Activated CD8-positive, alpha-beta memory T cell treated with anti-CD3 and anti-CD28 coated beads, Interleukin-2, amount 50 U/mL, for 1 hour (primary cell): ENCODE measurements at regions not wholly inside any gene's neighbourhood (a gene's known extent, or its start where the extent isn't known, plus 50 kb on each side); places are given as distances from the start of the nearest gene placed in this dataset.

ENCODE experiments used
- DNase-seq: peaks from one replicate; pipeline ENCODE4 v3.0.0-alpha.2; 2020; ENCODE audit errors: extremely low read depth

DNA sequence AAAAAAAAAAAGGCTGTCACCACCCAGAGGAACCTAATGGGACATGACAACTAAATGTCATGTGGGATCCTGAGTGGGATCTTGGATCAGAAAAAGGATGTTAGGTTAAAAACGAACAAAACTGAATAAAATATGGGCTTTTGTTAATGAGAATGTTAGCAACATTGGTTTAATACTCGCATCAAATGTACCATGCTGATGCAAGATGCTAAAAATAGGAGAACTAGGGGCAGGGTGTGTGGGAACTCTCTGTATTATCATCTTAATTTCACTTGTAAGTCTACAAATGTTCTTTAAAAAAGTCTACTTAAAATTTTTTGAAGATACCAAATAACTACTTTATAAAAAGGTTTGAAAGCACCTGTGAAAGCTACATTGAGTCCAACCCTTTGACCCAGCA is 88.8 kb upstream of the PRR5 start:
- no peak for DNase-seq

DNA sequence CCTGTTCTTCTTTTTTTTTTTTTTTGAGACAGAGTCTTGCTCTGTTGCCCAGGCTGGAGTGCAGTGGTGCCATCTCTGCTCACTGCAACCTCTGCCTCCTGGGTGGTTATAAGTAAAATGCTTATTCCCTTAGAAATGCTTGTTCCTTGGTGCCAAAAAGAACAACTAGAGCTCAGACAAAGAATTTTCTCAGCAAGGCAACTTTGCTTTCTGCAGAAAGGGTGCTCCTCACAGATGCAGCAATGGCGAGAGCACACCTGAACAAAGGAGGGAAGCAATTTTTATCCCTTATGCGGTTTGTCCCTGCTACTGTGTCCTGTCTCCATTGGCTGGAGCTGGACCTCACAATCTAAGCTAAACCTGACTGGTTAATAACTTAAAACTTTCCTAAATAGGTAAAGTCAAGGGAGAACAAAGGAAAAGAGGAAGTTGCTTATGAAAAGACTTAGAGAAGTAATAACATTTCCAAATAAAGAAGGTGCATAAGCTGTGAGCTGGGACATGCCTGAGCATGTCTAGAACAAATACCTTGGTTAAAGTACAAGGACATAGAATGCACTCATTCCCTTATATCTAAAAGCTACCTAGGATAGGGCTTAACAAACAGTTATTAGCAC is 90.0 kb upstream of the PRR5 start:
- DNase-seq: no peak

DNA sequence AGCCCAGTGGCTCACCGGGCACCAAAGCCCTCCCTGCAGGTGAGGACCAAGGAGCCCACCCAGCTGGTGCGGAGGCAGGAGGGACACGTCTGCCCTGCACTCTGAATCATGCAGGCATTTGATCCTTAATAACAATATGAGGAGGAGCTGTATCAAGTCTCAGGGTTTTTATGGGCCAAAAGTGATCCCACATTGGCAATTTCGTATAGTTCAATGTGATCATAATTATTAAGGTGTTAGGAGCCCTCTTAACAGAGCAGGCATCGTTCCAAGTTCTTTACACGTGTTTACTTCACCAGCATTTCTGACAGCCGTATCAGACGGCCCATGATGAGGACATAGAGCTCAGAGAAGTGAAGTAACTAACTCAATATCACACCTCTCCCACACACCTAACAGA is 91.9 kb upstream of the PRR5 start:
- DNase-seq: no peak

DNA sequence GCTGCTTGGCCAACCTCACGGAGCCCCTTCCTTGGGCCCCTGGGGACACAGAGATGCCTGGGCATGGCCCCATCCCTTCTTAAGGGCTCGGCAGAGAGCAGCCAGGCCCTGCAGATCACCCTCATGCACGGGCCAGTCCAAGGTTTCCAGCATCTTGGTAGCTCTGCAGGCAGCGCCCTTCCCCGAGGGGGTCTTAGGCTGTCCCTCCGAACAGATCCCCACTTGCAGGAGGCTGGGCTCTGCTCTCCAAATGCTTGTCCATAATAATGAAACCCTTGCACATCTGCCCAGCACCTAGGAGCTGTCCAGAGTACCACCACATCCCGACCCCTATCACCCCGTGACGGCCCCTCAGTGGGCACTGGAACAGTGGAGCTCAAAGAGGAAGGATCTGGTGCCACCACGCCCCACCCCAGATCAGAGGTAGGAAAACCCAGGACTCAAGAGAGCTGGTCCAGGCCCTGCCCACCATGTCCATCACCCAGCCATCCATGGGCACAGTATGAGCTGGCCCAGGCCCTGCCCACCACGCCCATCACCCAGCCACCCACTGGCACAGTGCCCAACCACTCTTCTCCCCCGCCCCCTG is 92.5 kb upstream of the PRR5 start:
- DNase-seq: no peak

DNA sequence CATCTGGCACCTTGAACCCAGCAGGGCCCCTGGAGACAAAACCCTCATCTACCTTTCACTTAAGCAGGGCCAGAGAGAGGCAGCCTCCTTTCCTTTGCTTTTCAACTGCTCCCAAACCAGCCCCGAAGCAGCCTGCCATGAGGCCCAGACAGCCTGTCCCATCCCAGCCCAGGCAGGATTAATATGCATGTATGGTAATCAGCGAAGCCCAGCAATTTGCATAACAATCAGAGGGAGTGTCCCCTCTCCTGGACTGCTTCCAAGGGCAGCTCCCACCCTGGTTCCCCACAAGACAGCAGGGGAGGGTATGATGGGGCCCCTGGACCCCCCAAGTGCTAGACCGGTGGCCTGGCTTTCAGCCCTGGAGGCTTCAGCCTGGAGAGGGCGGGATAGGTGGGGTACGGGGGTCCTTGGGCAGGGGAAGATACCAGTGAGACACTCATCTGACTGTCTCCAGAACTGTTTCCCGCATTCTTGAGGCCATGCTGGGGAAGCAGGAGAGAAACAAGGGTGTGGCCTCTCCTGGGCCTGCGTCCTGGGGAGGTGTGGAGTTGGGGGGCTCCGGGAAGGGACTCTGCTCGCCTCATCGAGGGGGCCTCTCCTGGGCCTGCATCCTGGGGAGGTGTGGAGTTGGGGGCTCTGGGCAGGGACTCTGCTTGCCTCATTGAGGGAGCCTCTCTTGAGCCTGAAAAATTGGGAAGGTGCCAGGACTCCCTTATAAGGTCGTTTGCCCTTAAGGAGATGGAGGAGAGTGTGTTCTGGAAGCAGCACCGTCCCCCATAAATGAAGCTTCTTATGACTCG is 93.2 kb upstream of the PRR5 start:
- no peak for DNase-seq

DNA sequence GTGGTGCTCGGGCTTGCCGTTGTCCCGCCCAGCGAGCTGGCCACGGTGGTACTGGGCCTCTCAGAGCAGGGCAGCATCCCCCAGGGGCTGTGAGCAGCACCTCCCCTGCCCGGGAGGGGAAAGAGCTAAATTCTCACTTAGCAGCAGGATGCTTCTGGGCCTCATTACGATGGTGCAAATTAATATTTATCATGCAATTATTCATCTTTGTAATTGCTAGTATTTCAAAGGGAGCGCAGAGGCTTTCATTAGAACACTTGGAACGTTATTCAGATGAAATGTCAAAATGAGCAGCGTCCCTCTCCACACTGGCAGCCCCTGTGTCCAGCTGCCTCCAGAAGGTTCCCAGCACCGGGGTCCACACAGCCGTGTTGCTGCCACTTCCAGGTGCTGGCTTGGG is 95.9 kb upstream of the PRR5 start:
- DNase-seq: no peak

DNA sequence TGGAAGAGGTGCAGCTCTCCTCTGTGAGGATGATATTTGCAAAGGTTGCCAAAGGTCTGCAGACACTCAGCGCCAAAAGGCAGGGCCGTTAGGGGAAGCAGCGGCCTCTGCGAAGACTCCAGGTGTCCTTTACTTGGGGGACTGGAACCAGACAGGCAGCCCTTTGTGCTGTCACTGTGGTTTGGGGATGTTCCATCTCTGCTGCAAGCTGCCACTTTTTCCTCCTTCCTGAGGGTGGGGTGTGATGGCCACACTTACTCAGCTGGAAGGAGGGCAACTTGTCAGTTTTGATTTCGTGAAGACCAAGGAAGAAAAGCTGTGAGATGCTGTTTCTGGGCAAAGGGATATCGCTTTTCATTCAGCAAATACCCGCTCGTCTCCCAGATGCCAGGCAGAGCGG is 96.5 kb upstream of the PRR5 start:
- DNase-seq: no peak

DNA sequence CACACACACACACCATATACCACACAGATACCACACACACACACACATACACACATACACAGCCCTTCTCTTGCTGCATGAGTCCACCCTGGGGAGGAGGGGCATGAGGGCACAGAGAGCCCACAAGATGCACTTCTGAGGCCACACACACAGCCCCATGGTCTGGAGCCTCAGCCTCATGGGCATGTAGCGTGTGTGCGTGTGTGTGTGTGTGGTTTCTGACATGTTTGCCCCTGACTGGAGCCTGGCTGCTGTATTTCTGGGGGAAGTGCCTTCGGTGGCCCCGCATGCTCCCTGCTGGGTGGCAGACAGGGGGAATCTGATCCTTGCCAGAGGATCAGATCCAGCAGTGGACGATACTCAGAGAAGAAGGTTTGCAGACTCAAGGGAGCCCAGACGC is 97.0 kb upstream of the PRR5 start:
- DNase-seq: no peak

DNA sequence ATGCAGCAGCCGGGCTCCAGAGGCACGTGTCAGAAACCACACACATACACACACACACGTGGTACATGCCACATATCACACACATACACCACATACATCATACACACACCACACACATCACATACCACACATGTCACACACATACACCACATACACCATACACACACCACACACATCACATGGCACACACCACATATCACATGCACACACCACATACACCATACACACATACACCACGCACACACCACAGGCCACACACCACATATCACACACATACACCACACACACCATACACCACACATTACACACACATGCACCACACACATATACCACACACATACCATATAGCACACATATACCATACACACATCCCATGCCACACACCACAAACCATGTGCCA is 97.5 kb upstream of the PRR5 start:
- DNase-seq: no peak

DNA sequence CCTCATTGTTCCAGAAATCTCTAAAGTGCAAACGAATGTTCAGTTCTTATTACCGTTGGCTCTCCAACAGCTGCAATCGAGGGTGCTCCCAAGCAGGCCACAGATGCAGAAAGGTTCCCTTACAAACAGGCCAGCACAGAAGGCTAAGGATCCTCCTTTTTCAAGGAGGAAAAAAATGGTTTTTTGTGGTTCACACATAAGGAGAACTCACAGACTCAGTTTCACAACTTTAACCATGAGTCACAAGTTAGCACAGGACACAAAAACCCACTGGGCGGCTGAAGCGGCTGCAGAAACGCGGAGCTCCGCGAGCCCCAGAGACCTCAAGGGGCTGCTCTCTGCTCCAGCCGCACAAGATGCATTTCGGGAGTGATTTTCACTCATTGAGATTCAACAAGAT is 98.2 kb upstream of the PRR5 start:
- no peak for DNase-seq

DNA sequence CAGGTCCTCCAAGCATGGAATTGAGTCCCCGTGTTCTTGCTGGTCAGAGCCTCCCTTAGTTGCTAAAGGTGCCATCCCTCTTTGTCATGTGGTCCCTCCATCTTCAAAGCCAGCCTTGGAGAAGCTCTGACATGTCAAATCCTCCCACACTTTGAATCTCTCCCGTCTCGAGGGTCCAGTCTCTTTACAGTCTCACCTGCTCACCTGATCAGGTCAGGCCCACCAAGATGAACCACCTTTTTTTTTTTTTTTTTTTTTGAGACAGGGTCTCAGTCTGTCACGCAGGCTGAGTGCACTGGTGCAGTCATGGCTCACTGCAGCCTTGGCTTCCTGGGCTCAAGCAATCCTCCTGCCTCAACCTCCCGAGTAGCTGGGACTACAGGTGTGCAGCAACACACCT is 100.3 kb upstream of the PRR5 start:
- DNase-seq: no peak

DNA sequence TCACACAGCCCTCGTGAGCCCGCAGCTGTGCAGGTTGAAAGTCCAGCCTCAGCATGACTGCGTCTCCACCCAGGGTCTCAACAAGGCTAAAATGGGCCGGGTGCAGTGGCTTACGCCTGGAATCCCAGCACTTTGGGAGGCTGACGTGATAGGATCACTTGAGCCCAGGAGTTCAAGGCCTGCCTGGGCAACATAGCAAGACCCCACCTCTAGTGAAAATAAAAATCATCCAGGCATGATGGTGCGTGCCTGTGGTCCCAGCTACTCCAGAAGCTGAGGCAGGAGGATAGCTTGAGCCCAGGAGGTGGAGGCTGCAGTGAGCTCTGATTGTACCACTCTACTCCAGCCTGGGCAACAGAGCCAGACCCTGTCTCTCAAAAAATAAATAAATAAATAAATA is 100.8 kb upstream of the PRR5 start:
- no peak for DNase-seq

DNA sequence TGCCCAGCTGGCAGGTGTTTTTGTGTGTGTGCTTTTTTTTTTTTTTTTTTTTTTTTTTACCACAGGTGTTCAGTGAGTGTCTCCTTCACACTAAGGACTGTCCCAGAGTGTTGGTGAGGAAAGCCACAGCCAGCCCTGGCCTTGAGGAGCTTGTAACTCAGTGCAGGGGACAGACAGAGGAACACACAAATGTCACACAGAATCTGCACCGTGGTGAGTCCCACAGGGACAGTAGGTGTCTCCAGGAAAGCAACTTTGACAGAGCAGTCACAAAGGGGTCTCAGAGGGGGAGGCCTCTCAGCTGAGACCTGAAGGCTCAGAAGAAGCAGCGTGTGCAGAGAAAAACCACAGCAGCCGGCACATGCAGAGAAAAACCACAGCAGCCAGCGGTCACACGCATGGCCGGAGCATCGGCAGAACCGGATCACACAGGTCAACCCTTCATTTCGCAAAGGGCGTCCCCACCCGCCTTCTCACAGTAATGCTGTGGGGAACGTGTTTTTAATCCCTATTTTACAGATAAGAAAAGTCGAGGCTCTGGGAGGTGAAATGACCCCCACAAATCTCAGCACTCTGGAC is 101.7 kb upstream of the PRR5 start:
- no peak for DNase-seq

DNA sequence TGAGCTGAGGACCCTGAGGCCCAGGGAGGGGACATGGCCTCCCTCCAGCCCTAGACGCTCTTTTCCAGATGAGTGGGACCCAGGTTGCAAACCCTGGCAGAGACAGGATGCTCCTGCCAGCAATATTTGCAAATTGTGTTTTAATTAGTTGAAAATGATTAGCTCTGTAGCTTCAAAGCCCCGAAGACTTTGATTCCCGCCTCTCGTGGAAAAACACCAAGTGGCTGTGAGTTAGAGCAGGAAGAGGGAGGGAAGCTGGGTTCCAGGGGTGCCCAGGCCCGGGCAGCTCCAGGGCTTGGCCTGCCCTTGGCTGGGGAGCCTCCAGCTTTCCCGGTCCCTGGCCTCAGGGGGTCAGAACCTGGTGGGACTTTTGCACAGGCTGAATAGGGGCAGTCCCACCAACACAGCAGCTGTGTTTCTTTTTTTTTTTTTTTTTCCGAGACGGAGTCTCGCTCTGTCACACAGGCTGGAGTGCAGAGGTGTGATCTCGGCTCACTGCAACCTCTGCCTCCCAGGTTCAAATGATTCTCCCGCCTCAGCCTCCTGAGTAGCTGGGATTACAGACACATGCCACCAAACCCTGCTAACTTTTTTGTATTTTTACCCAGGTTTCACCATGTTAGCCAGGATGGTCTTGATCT is 101.6 kb upstream of the RTL6 start:
- DNase-seq: no peak

DNA sequence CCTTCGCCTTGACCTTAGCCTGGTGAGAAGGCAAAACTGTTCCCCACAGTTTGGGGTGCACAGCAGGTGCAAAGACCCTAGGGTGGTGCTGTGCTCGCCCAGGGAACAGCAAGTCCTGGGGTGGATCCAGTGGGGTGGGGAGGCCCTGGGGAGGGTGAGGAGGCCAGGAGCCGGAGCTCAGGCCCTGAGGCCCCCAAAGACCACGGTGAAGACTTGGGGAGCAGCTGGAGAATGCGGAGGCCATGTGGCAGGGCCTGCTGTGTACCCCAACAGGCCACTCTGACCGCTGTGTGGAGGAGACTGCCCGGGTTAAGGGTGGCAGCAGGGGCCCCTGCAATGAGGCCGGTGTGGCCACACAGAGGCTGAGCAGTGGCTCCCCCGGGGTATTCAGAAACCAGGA is 101.1 kb upstream of the RTL6 start:
- DNase-seq: no peak

DNA sequence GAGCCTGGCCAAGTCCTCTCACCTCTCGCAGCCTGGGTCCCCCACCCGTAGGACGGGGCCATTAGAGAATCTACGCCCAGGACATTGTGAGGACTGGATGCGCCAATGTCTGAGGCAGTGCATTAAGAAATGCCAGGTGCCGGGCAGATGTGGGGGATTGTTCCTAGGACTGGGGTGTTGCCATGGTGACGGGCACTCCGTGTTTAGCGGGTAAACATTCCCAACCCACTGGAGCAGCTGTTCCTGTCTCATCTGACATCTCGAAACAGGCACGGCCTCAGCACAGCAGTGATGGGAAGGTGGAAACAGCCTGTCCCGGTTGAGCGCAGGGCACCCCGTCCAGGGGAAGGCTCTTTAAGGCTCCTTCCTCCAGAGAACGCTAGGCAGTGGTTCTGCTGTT is 99.6 kb upstream of the RTL6 start:
- DNase-seq: no peak

DNA sequence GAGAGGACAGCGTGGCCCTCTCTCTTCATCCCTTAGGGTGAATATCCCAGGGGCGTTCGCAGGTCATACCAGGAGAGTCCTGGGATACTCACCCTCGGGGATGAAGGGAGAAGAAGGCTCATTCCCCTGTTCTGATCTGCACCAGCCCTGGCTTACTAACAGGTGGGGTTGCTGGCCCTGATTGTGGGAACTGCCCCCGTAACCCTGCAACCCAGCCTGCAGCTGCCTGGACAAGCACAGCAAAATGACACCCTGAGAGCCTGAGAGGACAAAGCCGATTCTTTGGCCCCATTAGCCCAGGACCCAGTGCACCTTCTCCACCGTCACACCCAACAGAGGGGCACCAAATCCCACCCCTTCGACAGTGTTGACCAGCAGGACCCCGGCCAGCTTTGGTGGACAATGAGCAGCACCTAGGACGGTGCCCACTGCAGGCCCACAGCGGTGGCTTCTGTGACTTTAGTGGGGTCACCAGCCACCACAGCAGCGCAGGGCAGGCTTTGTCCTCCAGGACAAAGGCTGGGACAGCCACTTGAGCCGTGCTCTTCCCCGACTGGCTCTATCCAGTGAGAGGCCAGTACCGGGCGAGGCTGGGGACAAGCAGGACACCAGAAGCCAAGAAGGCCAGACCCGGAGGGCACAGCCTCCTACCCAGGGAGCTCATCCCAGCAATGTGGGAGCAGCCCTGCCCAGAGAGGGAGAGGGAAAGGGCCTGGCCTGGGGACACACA is 98.5 kb upstream of the RTL6 start:
- DNase-seq: no peak

DNA sequence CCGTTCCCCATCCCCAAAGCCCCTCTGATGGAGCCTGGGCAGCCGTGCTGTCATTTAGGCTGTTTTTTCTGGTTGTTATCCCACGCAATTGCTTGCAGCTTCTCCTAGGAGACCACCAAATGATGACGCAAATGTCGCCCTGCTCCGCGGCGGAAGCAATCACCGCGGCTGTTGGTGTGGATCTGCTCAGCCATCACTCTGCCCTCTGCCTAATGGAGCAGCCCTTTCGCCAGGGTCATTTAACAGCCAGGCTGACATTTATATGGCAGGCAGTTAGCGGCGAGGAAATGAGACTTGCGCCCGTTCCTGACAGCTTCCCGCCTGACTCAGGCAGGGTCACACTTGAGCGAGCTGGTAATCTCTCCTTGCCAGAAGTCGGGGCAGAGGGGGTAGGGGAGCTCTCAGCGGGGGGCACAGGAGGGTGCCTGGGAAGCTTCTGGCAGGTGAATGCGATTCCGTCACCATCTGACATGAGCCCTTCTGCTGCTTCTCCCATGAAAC is 97.9 kb upstream of the RTL6 start:
- DNase-seq: no peak

DNA sequence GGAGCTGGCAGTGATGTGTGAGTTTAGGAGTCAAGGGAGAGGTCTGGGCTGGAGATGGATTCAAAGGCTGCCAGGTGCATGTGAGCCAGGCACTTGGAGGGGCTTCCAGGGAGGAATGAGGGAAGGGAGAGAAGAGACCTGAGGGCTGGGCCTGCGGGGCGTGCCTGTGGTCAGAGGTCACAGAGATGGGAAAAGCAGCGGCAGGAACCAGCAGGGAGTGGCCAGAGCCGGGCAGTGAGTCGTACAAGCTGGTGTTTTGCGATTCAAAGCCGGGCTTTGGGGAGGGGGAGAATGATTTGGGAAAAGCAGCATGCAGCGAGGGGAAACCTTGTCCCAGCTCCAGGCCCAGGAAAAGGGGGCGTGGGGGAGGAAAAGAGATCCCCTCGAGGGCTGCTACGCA is 96.9 kb upstream of the RTL6 start:
- DNase-seq: no peak

DNA sequence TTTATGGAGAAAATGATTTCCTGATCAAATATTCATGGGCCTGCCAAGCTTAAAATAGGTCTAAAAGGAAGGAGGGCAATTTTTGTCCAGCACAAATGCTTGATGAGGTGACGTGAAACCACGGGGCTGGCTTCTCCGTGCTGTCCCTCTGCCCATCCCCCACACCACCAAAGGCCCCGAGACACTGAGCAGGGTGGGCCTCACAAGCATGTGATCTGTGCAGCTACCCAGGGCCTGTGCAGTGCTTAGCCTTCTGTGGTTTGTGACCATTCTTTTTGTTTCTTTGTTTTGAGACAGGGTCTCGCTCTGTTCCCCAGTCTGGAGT is 94.8 kb upstream of the RTL6 start:
- no peak for DNase-seq

DNA sequence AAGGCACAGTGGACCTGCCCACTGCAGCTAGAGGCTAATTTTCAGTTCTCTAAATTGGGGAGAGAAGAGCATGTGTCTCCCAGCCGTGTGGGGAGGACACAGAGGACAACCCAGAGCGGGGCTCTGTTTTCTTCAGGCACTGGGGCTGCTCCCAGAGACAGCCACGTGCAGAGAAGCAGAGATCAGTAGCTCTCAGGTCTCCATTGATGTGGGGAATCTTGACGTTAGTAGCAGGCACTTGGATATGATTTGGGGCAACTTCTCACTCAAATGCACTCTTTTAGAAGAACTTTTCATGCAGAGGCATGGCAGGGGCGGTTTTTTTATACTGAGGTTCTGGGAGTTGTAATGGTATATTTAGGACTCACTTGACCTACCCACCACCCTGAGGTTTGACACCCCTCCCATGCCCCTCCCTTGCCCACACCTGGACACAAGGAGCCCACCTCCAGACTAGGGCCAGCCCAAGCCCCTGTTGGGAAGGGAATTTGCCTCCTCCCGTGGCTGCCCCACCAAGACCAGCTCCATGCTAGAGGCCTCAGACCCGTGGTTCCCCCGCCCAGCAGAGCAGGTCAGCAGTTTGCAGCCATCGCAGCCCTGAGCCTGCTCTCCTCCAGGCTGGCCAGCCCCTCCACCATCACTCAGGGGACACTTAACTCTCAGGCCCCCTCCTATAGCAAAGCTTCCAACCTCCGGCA is 94.2 kb upstream of the RTL6 start:
- no peak for DNase-seq
